HG02623 (cell line): ENCODE measurements at regions not wholly inside any gene's neighbourhood (a gene's known extent, or its start where the extent isn't known, plus 50 kb on each side); places are given as distances from the start of the nearest gene placed in this dataset.

ENCODE experiments used
- ATAC-seq: cut with Tn5 transposase; IDR thresholded peaks from one replicate; pipeline ENCODE4 v1.9.1; 2021; ENCODE audit warnings: moderate library complexity; ENCODE audit not compliant: unreplicated experiment

GRCh38 chr9:121598965-121599871, 52.2 kb upstream of the DAB2IP start:
- no peak for ATAC-seq

- ATAC-seq, result no peak
Observed at GRCh38 chr9:121599872-121600585, 51.4 kb upstream of the DAB2IP start.

DNA sequence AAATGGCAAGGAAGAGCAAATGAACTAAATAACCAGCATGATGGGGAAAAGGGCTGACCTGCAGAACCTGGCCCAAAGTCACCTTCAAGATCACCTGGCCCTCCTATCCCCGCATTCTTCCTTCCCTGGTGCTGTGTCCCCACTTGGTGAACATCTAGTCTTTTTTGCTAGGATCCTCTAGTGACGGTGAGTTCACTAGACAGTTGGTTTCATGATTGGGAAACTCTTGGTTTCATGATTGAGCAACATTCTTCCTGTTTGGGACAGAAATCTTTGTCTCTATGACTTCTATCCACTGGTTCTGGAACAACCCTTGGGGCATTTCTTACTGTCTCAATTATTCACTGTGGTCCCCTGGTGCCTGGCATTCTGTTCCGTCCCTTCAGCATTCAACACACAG, 50.2 kb upstream of the DAB2IP start:
- no peak for ATAC-seq
